Keratinocyte (primary cell): ENCODE measurements at regions not wholly inside any gene's neighbourhood (a gene's known extent, or its start where the extent isn't known, plus 50 kb on each side); places are given as distances from the start of the nearest gene placed in this dataset.

Experiments
- DNase-seq: peaks from one replicate; pipeline ENCODE4 v3.0.0-alpha.2; 2011; ENCODE audit warnings: low read depth, missing footprints, low spot score
- FAIRE-seq: peaks from 2 replicates; lab custom pipeline; 2011; peaks lifted over from hg19 to GRCh38; lab: Jason Lieb, UNC
- H2AFZ ChIP-seq: 2 replicates; pipeline ENCODE4 v1.6.0; 2012; ENCODE audit warnings: low read length, control low read depth, inconsistent platforms; ENCODE audit not compliant: control insufficient read depth
- H3K27ac ChIP-seq: 2 replicates; pipeline ENCODE4 v1.5.1; 2011; ENCODE audit warnings: low read length; ENCODE audit not compliant: control insufficient read depth, insufficient read depth
- H3K27me3 ChIP-seq: 3 replicates; pipeline ENCODE4 v1.6.0; 2011; ENCODE audit warnings: low read length; ENCODE audit not compliant: control insufficient read depth, insufficient read depth; ENCODE audit errors: extremely low read depth
- H3K36me3 ChIP-seq, 2 experiments: 2 replicates in 1 of 2; 3 replicates in 1 of 2; pipeline ENCODE4 v1.5.1; 2011; ENCODE audit warnings: low read length in 2 of 2, mild to moderate bottlenecking in 1 of 2; ENCODE audit not compliant: control insufficient read depth in 2 of 2, insufficient read depth in 2 of 2; ENCODE audit errors: extremely low read depth in 1 of 2
- H3K4me1 ChIP-seq: 3 replicates; pipeline ENCODE4 v1.5.1; 2011; ENCODE audit warnings: low read length; ENCODE audit not compliant: control insufficient read depth, insufficient read depth; ENCODE audit errors: extremely low read depth
- H3K4me2 ChIP-seq: 3 replicates; pipeline ENCODE4 v1.6.0; 2011; ENCODE audit warnings: low read depth, low read length; ENCODE audit not compliant: control insufficient read depth, insufficient read depth; ENCODE audit errors: extremely low read depth
- H3K4me3 ChIP-seq, 3 experiments: fragments of 200-600 bp in 1 of 3; sonication (generic) in 1 of 3; 2 replicates in 2 of 3; 3 replicates in 1 of 3; pipeline ENCODE4 v1.5.1; 2011 to 2016; ENCODE audit warnings: low read length in 3 of 3, mild to moderate bottlenecking in 3 of 3, control low read depth in 2 of 3, inconsistent platforms in 1 of 3, low read depth in 1 of 3, mixed read lengths in 1 of 3, mixed run types in 1 of 3, moderate library complexity in 1 of 3; ENCODE audit not compliant: control insufficient read depth in 2 of 3, insufficient read depth in 2 of 3; ENCODE audit errors: extremely low read depth in 1 of 3
- H3K79me2 ChIP-seq: 2 replicates; pipeline ENCODE4 v1.6.0; 2012; ENCODE audit warnings: low read length; ENCODE audit not compliant: control insufficient read depth, insufficient read depth
- H3K9ac ChIP-seq: 3 replicates; pipeline ENCODE4 v1.6.0; 2011; ENCODE audit warnings: low read length; ENCODE audit not compliant: control insufficient read depth, insufficient read depth; ENCODE audit errors: extremely low read depth
- H3K9me1 ChIP-seq: 3 replicates; pipeline ENCODE4 v1.6.0; 2011; ENCODE audit warnings: low read length; ENCODE audit not compliant: control insufficient read depth, insufficient read depth; ENCODE audit errors: extremely low read depth
- H3K9me3 ChIP-seq: 2 replicates; pipeline ENCODE4 v1.5.1; 2012; ENCODE audit warnings: low read depth, low read length; ENCODE audit not compliant: control insufficient read depth
- H4K20me1 ChIP-seq: 3 replicates; pipeline ENCODE4 v1.6.0; 2011; ENCODE audit warnings: low read length; ENCODE audit not compliant: control insufficient read depth, insufficient read depth; ENCODE audit errors: extremely low read depth
- CTCF ChIP-seq, 3 experiments: IDR thresholded peaks in 1 of 3; conservative IDR thresholded peaks in 1 of 3; optimal IDR thresholded peaks in 1 of 3; 2 replicates in 2 of 3; 3 replicates in 1 of 3; pipeline versions ENCODE3 to v1.5.1; 2011; ENCODE audit warnings: low read length in 3 of 3, mild to moderate bottlenecking in 3 of 3, moderate library complexity in 2 of 3, control low read depth in 1 of 3, inconsistent platforms in 1 of 3; ENCODE audit not compliant: insufficient read depth in 2 of 3; ENCODE audit errors: extremely low read depth in 1 of 3
- EZH2 ChIP-seq: IDR thresholded peaks from one replicate; pipeline ENCODE4 v1.6.1; 2012; ENCODE audit warnings: inconsistent platforms, mild to moderate bottlenecking, low read length, moderate library complexity
- dilution Hi-C: fragments of 300-500 bp; cut with MboI; formaldehyde crosslinking; loops from one replicate; pipeline ENCODE4 v1.7.0; 2020; ENCODE audit warnings: low sequenced_read_pairs; ENCODE audit not compliant: extremely low pct_ligation_motif_present

GRCh38 chr5:6827526-6828219 lies 114.4 kb downstream of the TENT4A start:
- no peaks in the 10 kb centered on the region for H3K36me3 ChIP-seq
- dilution Hi-C loops, result no loop called here
- DNase-seq (no peak), FAIRE-seq (no peak)
- no peaks in the 10 kb centered on the region for H3K9me1 ChIP-seq
- no peaks in the 10 kb centered on the region for H3K79me2 ChIP-seq
- no peak overlapping the region for H3K4me3 ChIP-seq
- no peaks in the 10 kb centered on the region for H3K4me1 ChIP-seq
- peaks cover 6% of the 10 kb centered on the region for H3K9me3 ChIP-seq
- TF ChIP-seq CTCF (optimal IDR thresholded peaks at IDR 0.05 in 1 of 3, IDR thresholded peaks at IDR 0.05 in 1 of 3, conservative IDR thresholded peaks at IDR 0.05 in 1 of 3; ENCODE audit: extremely low read depth in 1 of 3, insufficient read depth in 2 of 3, low read length in 3 of 3), result no peak
- no peak for TF ChIP-seq EZH2
- H3K4me2 ChIP-seq, result no peak overlapping the region
- no peak overlapping the region for H3K27ac ChIP-seq
- H2AFZ ChIP-seq, result no peak overlapping the region
- no peaks in the 10 kb centered on the region for H4K20me1 ChIP-seq
- H3K9ac ChIP-seq, result no peak overlapping the region
- H3K27me3 ChIP-seq, result peaks cover 6% of the 10 kb centered on the region

DNA sequence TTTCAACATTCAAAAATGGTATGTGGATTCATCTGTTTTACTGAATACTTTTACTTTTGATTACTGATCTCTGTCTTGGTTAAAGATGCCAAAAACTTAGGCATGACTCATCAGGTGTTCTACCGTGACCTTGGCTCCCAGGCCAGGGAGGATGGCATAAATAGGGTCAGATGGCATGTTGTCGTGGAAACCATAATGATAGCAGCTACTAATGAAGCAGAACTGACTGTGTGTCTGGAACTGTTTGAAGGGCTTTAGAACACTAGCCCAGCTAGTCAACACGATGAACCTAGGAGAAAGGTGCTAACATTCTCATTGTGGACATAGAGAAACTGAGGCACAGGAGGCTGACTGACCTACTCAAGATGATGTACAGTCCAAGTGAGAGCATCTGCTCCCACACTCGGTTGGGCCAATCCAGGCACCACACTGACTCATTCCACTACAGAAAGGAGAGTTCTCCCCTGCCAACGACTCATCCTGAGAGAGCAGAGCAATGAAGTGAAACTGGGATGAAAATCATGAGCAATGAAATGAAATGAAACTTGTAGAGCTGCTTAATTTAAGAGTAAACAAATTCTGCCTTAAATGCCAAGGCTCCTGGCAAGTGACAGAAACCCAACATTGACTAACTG lies 116.0 kb downstream of the TENT4A start:
- no peak for FAIRE-seq

More for the DNA sequence above, 116.0 kb downstream of the TENT4A start:
- H4K20me1 ChIP-seq, result no peaks in the 10 kb centered on the region
- peaks cover 6% of the 10 kb centered on the region for H3K9me3 ChIP-seq
- H3K4me2 ChIP-seq, result no peak overlapping the region
- H2AFZ ChIP-seq, result no peak overlapping the region
- dilution Hi-C loops, result no loop called here
- H3K27ac ChIP-seq, result no peak overlapping the region
- H3K27me3 ChIP-seq, result no peaks in the 10 kb centered on the region
- H3K36me3 ChIP-seq, result no peaks in the 10 kb centered on the region
- DNase-seq, result no peak
- no peak overlapping the region for H3K4me3 ChIP-seq
- no peaks in the 10 kb centered on the region for H3K4me1 ChIP-seq
- H3K9me1 ChIP-seq, result no peaks in the 10 kb centered on the region
- TF ChIP-seq EZH2 (no peak), CTCF (optimal IDR thresholded peaks at IDR 0.05 in 1 of 3, IDR thresholded peaks at IDR 0.05 in 1 of 3, conservative IDR thresholded peaks at IDR 0.05 in 1 of 3; ENCODE audit: extremely low read depth in 1 of 3, insufficient read depth in 2 of 3, low read length in 3 of 3) (no peak)
- no peaks in the 10 kb centered on the region for H3K79me2 ChIP-seq
- no peak overlapping the region for H3K9ac ChIP-seq
